Pancreas (tissue), 10 donors: ENCODE measurements at regions not wholly inside any gene's neighbourhood (a gene's known extent, or its start where the extent isn't known, plus 50 kb on each side); places are given as distances from the start of the nearest gene placed in this dataset.

Experiments used
- ATAC-seq, 4 donors: fragments of 200-7000 bp; cut with Tn5 transposase; one replicate each; pipeline versions ENCODE4 v1.8.0 to v1.9.1; 2020; ENCODE audit warnings: mild to moderate bottlenecking in 4 of 4, moderate library complexity in 4 of 4
- DNase-seq, 6 donors: peaks; one replicate each; pipeline ENCODE4 v3.0.0-alpha.2; 2020
- FAIRE-seq: peaks from 2 replicates; lab custom pipeline; 2012; peaks lifted over from hg19 to GRCh38; lab: Jason Lieb, UNC
- H3K27ac ChIP-seq, 4 donors: fragments of 200-600 bp; sonication (generic); 1 replicate in 3 of 4; 2 replicates in 1 of 4; pipeline versions ENCODE4 v1.5.0 to v1.8.0; 2020
- H3K27me3 ChIP-seq, 4 donors: fragments of 200-600 bp; one replicate each; pipeline ENCODE4 v1.8.0; 2021
- H3K36me3 ChIP-seq, 3 donors: fragments of 200-600 bp; sonication (generic) in 1 of 3; one replicate each; pipeline versions ENCODE4 v1.5.0 to v1.8.0; 2020 to 2021
- H3K4me1 ChIP-seq, 3 donors: fragments of 200-600 bp; one replicate each; pipeline ENCODE4 v1.8.0; 2021
- H3K4me3 ChIP-seq, 4 donors: fragments of 200-600 bp; sonication (generic) in 2 of 4; one replicate each; pipeline versions ENCODE4 v1.5.0 to v1.8.0; 2020 to 2021
- H3K9me3 ChIP-seq, 4 donors: fragments of 200-600 bp; one replicate each; pipeline ENCODE4 v1.8.0; 2021
- WGBS, 2 donors: extraction: QIAGEN DNeasy Blood & Tissue Kit; methylation state at CpG; one replicate each; pipeline ENCODE4 v1.1.7; 2013; 5-methylcytosine and 5-hydroxymethylcytosine counted together
- intact Hi-C, 3 donors: fragments of 100-400 bp; cut with DNase I; formaldehyde crosslinking; loops; one replicate each; pipeline versions ENCODE4 v1.11.1 to v1.14.2; 2022
- TF ChIP-seq, protein P1 (sequence below), 4 donors: fragments of 200-600 bp; sonication (generic) in 3 of 4; IDR thresholded peaks; one replicate each; pipeline versions ENCODE4 v1.5.0 to v1.8.0; 2021; ENCODE audit warnings: antibody characterized with exemption in 4 of 4
- donor health status: healthy with polysubstance abuse.
- donor health status: DM: no; HTN: no; CAD: no; lungs with moderate emphysema.
- donor health status: DM: no; HTN: no; CAD: no.
- donor health status: control.
- donor health status: control.
- donor health status: Bipolar disorder and iron deficiency.
- donor health status: DM: yes; HTN: yes; CAD: no.
- donor health status: DM: no; HTN: no; CAD: no.
- donor health status: DM: no; HTN: no; CAD: no.
- donor health status: DM: yes; HTN: yes; CAD: no.

GRCh38 chr14:25988536-25988935, 609.3 kb downstream of the NOVA1 start:
- Histone ChIP-seq H3K4me3 (no peak overlapping the region), H3K9me3 (no peaks in the 10 kb centered on the region), H3K27me3 (no peaks in the 10 kb centered on the region), H3K27ac (no peak overlapping the region), H3K36me3 (no peaks in the 10 kb centered on the region), H3K4me1 (no peaks in the 10 kb centered on the region)
- intact Hi-C loops, result no loop called here
- TF ChIP-seq, protein P1, sequence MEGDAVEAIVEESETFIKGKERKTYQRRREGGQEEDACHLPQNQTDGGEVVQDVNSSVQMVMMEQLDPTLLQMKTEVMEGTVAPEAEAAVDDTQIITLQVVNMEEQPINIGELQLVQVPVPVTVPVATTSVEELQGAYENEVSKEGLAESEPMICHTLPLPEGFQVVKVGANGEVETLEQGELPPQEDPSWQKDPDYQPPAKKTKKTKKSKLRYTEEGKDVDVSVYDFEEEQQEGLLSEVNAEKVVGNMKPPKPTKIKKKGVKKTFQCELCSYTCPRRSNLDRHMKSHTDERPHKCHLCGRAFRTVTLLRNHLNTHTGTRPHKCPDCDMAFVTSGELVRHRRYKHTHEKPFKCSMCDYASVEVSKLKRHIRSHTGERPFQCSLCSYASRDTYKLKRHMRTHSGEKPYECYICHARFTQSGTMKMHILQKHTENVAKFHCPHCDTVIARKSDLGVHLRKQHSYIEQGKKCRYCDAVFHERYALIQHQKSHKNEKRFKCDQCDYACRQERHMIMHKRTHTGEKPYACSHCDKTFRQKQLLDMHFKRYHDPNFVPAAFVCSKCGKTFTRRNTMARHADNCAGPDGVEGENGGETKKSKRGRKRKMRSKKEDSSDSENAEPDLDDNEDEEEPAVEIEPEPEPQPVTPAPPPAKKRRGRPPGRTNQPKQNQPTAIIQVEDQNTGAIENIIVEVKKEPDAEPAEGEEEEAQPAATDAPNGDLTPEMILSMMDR (IDR thresholded peaks at IDR 0.05), result no peak
- no peak for DNase-seq
- FAIRE-seq, result no peak
- ATAC-seq, result no peak
- WGBS, 2 donors, result 40 to 47% methylated on average over 3 of the region's 3 CpGs

DNA sequence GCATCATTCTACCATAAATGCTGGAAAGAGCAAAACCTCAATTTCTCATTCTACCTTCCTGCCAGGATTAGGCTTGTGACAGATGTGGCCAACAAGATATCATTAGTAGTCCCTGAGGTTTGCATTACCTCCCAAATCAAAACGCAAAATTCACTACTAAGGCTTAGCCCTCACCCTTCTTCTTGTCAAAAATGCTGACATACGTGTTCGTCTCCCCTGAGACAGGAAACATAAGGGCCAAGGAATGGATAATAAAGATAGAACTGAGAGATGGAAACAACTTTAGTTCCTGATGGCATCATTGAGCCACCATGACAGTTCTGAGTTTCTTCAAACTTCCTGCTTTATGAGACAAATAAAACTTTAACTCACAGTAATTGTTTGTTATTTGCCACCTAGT, 642.1 kb downstream of the NOVA1 start:
- 57 to 69% methylated on average over 3 of the region's 3 CpGs for WGBS, 2 donors
- FAIRE-seq (no peak), ATAC-seq (no peak), DNase-seq (no peak)
- Histone ChIP-seq H3K4me1 (no peaks in the 10 kb centered on the region), H3K4me3 (no peak overlapping the region), H3K27me3 (no peaks in the 10 kb centered on the region), H3K9me3 (no peaks in the 10 kb centered on the region), H3K36me3 (no peaks in the 10 kb centered on the region), H3K27ac (no peak overlapping the region)
- TF ChIP-seq, protein P1 (IDR thresholded peaks at IDR 0.05), result no peak
- intact Hi-C loops, result no loop called here

DNA sequence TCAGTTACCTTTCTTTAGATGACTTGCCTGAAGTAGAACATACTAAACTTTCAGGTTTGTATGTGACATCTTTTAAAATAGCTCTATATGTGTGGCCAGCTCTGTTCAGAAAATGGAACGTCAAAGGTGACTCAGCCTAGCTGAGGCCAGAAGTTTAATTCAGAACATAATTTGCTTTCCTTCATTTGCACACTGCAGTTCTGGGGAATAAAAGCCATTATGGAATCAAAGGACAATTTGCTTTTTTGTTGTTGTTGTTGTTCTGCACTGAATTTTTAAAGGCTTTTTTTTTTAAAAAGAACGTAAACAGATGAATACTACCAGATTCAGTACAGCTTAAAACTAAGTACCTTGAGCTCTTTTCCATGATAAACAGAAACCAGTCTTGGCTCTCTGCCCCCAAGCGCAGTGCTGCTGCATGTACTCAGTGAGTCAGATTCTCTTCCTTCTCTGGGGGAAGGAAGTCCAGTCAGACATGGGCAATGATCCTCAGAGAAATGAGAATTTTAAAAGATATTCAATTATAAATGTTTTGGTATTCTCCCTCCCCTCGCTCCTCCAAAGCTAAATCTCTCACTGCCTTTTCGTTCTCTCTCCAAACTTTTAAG, 644.2 kb downstream of the NOVA1 start:
- 53 to 68% methylated on average over 5 of the region's 5 CpGs for whole genome bisulfite sequencing, 2 donors
- Histone ChIP-seq H3K4me3 (no peak overlapping the region), H3K27me3 (no peaks in the 10 kb centered on the region), H3K9me3 (no peaks in the 10 kb centered on the region), H3K4me1 (no peaks in the 10 kb centered on the region), H3K36me3 (no peaks in the 10 kb centered on the region), H3K27ac (no peak overlapping the region)
- TF ChIP-seq, protein P1 (IDR thresholded peaks at IDR 0.05), result no peak
- DNase-seq, result peak in 1 of 6 donors; percentile 9
- intact Hi-C loops, result no loop called here
- ATAC-seq, result peak in 1 of 4 donors; percentile 30
- FAIRE-seq, result no peak

GRCh38 chr14:25945746-25946145, 652.1 kb downstream of the NOVA1 start:
- no peak overlapping the region for H3K27ac ChIP-seq
- H3K4me3 ChIP-seq, result no peak overlapping the region
- WGBS, 2 donors, result 33 to 44% methylated on average over 1 of the region's 1 CpG
- ATAC-seq, result no peak
- H3K4me1 ChIP-seq, result no peaks in the 10 kb centered on the region
- no peaks in the 10 kb centered on the region for H3K36me3 ChIP-seq
- no peaks in the 10 kb centered on the region for H3K27me3 ChIP-seq
- H3K9me3 ChIP-seq, result no peaks in the 10 kb centered on the region
- no peak for DNase-seq
- TF ChIP-seq, protein P1 (IDR thresholded peaks at IDR 0.05), result no peak
- intact Hi-C loops, result no loop called here
- FAIRE-seq, result no peak

DNA sequence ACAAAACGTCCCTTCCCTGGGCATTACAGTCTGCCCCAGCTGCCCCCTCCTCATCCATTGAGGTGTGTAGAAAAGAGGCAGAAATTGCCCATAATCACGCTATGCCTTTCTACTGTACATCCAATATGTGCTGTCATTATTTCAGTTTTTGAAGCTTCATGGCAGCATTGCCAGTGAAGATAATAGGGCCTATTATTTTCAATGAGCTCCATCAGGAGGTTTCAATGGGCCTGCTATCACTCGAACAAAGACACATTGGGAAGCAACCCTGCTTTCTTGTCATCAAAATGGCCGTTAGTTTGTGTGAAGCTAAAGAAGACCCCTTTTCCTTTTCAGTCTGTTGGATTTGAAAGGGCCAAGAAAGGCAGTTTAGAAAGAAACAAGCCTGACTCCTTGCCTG, 653.8 kb downstream of the NOVA1 start:
- 49 to 56% methylated on average over 4 of the region's 4 CpGs for WGBS, 2 donors

More for the DNA sequence above, 653.8 kb downstream of the NOVA1 start:
- FAIRE-seq, result no peak
- no peak for DNase-seq
- ATAC-seq, result no peak
- TF ChIP-seq, protein P1 (IDR thresholded peaks at IDR 0.05), result no peak
- Histone ChIP-seq H3K27ac (no peak overlapping the region), H3K4me3 (no peak overlapping the region), H3K27me3 (no peaks in the 10 kb centered on the region), H3K9me3 (no peaks in the 10 kb centered on the region), H3K36me3 (no peaks in the 10 kb centered on the region), H3K4me1 (no peaks in the 10 kb centered on the region)
- intact Hi-C loops, result no loop called here
